ENCODE measurements at regions not wholly inside any gene's neighbourhood (a gene's known extent, or its start where the extent isn't known, plus 50 kb on each side); places are given as distances from the start of the nearest gene placed in this dataset.
"Not testable (repeated sequence)": the region's sequence is repeated elsewhere in the genome, so short reads cannot be mapped to it uniquely, and the experiment has no call there.

- no peak overlapping the region for H3K4me3 ChIP-seq (ENCODE audit: low read depth, low read length)
- peak; percentile 3 for DNase-seq (ENCODE audit: low read depth)
- TF ChIP-seq CTCF (IDR thresholded peaks at IDR 0.05; ENCODE audit: insufficient read depth, low read depth, low read length): no peak
Observed at GRCh38 chrX:545452-545885, 85.1 kb upstream of the SHOX start.

GRCh38 chrX:550514-550913 lies 80.1 kb upstream of the SHOX start:
- H3K4me3 ChIP-seq (ENCODE audit: low read depth, low read length): no peak overlapping the region
- DNase-seq (ENCODE audit: low read depth): no peak
- TF ChIP-seq CTCF (IDR thresholded peaks at IDR 0.05; ENCODE audit: insufficient read depth, low read depth, low read length): no peak

- no peak for DNase-seq (ENCODE audit: low read depth)
- no peak for TF ChIP-seq CTCF (IDR thresholded peaks at IDR 0.05; ENCODE audit: insufficient read depth, low read depth, low read length)
Observed at GRCh38 chrX:551306-551705, 79.3 kb upstream of the SHOX start.

GRCh38 chrX:552496-552895 lies 78.1 kb upstream of the SHOX start:
- TF ChIP-seq CTCF (IDR thresholded peaks at IDR 0.05; ENCODE audit: insufficient read depth, low read depth, low read length): no peak
- no peak for DNase-seq (ENCODE audit: low read depth)
- H3K4me3 ChIP-seq (ENCODE audit: low read depth, low read length): no peak overlapping the region

More at GRCh38 chrX:551306-551705, 79.3 kb upstream of the SHOX start:
- H3K4me3 ChIP-seq (ENCODE audit: low read depth, low read length): no peak overlapping the region

GRCh38 chrX:554271-554670 lies 76.3 kb upstream of the SHOX start:
- no peak for DNase-seq (ENCODE audit: low read depth)

GRCh38 chrX:555725-556666 lies 74.6 kb upstream of the SHOX start:
- no peak for TF ChIP-seq CTCF (IDR thresholded peaks at IDR 0.05; ENCODE audit: insufficient read depth, low read depth, low read length)
- DNase-seq (ENCODE audit: low read depth): no peak
- H3K4me3 ChIP-seq (ENCODE audit: low read depth, low read length): no peak overlapping the region

More at GRCh38 chrX:554271-554670, 76.3 kb upstream of the SHOX start:
- no peak overlapping the region for H3K4me3 ChIP-seq (ENCODE audit: low read depth, low read length)
- no peak for TF ChIP-seq CTCF (IDR thresholded peaks at IDR 0.05; ENCODE audit: insufficient read depth, low read depth, low read length)

GRCh38 chrX:557601-558000 lies 73.0 kb upstream of the SHOX start:
- DNase-seq (ENCODE audit: low read depth); H3K4me3 ChIP-seq (ENCODE audit: low read depth, low read length): not testable (repeated sequence)

- DNase-seq (ENCODE audit: low read depth); H3K4me3 ChIP-seq (ENCODE audit: low read depth, low read length): not testable (repeated sequence)
Observed at GRCh38 chrX:559282-559681, 71.3 kb upstream of the SHOX start.
